ENCODE measurements at regions not wholly inside any gene's neighbourhood (a gene's known extent, or its start where the extent isn't known, plus 50 kb on each side); places are given as distances from the start of the nearest gene placed in this dataset.

- no peaks in the 10 kb centered on the region for H3K9me2 ChIP-seq (replicated peaks; ENCODE audit: insufficient read depth, low read length)
- no peaks in the 10 kb centered on the region for H3K79me2 ChIP-seq (ENCODE audit: insufficient read depth, low read length)
- no peak overlapping the region for H3K9ac ChIP-seq (ENCODE audit: low read length)
- no peaks in the 10 kb centered on the region for H4K20me1 ChIP-seq (ENCODE audit: low read depth, low read length)
- no peak overlapping the region for H3K27ac ChIP-seq (ENCODE audit: low read depth, low read length)
- H3K36me3 ChIP-seq (ENCODE audit: low read length): no peaks in the 10 kb centered on the region
- TF ChIP-seq CTCF (IDR thresholded peaks at IDR 0.05; ENCODE audit: insufficient read depth, low read length, poor library complexity, severe bottlenecking) (no peak), EZH2phosphoT487 (conservative IDR thresholded peaks at IDR 0.05; ENCODE audit: low read length) (no peak)
- H3K27me3 ChIP-seq (ENCODE audit: low read length): no peaks in the 10 kb centered on the region
- no peaks in the 10 kb centered on the region for H3K9me3 ChIP-seq (ENCODE audit: insufficient read depth, low read length)
- no peaks in the 10 kb centered on the region for H3F3A ChIP-seq (ENCODE audit: insufficient read depth)
- no peak overlapping the region for H2AFZ ChIP-seq (ENCODE audit: low read depth, low read length, severe bottlenecking)
- H3K4me2 ChIP-seq (ENCODE audit: low read depth, low read length, poor library complexity, severe bottlenecking): no peak overlapping the region
- H3K4me3 ChIP-seq (ENCODE audit: insufficient read depth, low read length, poor library complexity, severe bottlenecking): no peak overlapping the region
Observed at GRCh38 chr9:34782372-34782771, 72.4 kb upstream of the CCL21 start.

- no peaks in the 10 kb centered on the region for H3K27me3 ChIP-seq (ENCODE audit: low read length)
- H3F3A ChIP-seq (ENCODE audit: insufficient read depth): no peaks in the 10 kb centered on the region
- no peak overlapping the region for H3K4me3 ChIP-seq (ENCODE audit: insufficient read depth, low read length, poor library complexity, severe bottlenecking)
- H3K9ac ChIP-seq (ENCODE audit: low read length): no peak overlapping the region
- no peak overlapping the region for H3K27ac ChIP-seq (ENCODE audit: low read depth, low read length)
- no peaks in the 10 kb centered on the region for H4K20me1 ChIP-seq (ENCODE audit: low read depth, low read length)
- TF ChIP-seq CTCF (IDR thresholded peaks at IDR 0.05; ENCODE audit: insufficient read depth, low read length, poor library complexity, severe bottlenecking): no peak
- TF ChIP-seq EZH2phosphoT487 (conservative IDR thresholded peaks at IDR 0.05; ENCODE audit: low read length): no peak
- no peaks in the 10 kb centered on the region for H3K36me3 ChIP-seq (ENCODE audit: low read length)
- no peaks in the 10 kb centered on the region for H3K79me2 ChIP-seq (ENCODE audit: insufficient read depth, low read length)
- no peaks in the 10 kb centered on the region for H3K9me3 ChIP-seq (ENCODE audit: insufficient read depth, low read length)
- no peak overlapping the region for H2AFZ ChIP-seq (ENCODE audit: low read depth, low read length, severe bottlenecking)
- H3K4me2 ChIP-seq (ENCODE audit: low read depth, low read length, poor library complexity, severe bottlenecking): no peak overlapping the region
- H3K9me2 ChIP-seq (replicated peaks; ENCODE audit: insufficient read depth, low read length): no peaks in the 10 kb centered on the region
Observed at GRCh38 chr9:34777666-34778065, 67.7 kb upstream of the CCL21 start.

GRCh38 chr9:34773955-34774354 is 64.0 kb upstream of the CCL21 start:
- no peaks in the 10 kb centered on the region for H4K20me1 ChIP-seq (ENCODE audit: low read depth, low read length)
- no peaks in the 10 kb centered on the region for H3K36me3 ChIP-seq (ENCODE audit: low read length)
- no peak overlapping the region for H3K9ac ChIP-seq (ENCODE audit: low read length)
- H3K4me2 ChIP-seq (ENCODE audit: low read depth, low read length, poor library complexity, severe bottlenecking): no peak overlapping the region
- no peaks in the 10 kb centered on the region for H3K27me3 ChIP-seq (ENCODE audit: low read length)
- no peaks in the 10 kb centered on the region for H3F3A ChIP-seq (ENCODE audit: insufficient read depth)
- H3K27ac ChIP-seq (ENCODE audit: low read depth, low read length): no peak overlapping the region
- no peaks in the 10 kb centered on the region for H3K9me3 ChIP-seq (ENCODE audit: insufficient read depth, low read length)
- H3K79me2 ChIP-seq (ENCODE audit: insufficient read depth, low read length): no peaks in the 10 kb centered on the region
- no peak overlapping the region for H2AFZ ChIP-seq (ENCODE audit: low read depth, low read length, severe bottlenecking)
- H3K9me2 ChIP-seq (replicated peaks; ENCODE audit: insufficient read depth, low read length): no peaks in the 10 kb centered on the region
- TF ChIP-seq EZH2phosphoT487 (conservative IDR thresholded peaks at IDR 0.05; ENCODE audit: low read length): no peak
- no peak for TF ChIP-seq CTCF (IDR thresholded peaks at IDR 0.05; ENCODE audit: insufficient read depth, low read length, poor library complexity, severe bottlenecking)
- no peak overlapping the region for H3K4me3 ChIP-seq (ENCODE audit: insufficient read depth, low read length, poor library complexity, severe bottlenecking)

Data from SU-DHL-6 (cell line).